WERI-Rb-1 (cell line): ENCODE measurements at regions not wholly inside any gene's neighbourhood (a gene's known extent, or its start where the extent isn't known, plus 50 kb on each side); places are given as distances from the start of the nearest gene placed in this dataset.

Source experiments
- DNase-seq: peaks from one replicate; pipeline ENCODE4 v3.0.0-alpha.2; 2020
- H3K27ac ChIP-seq: fragments of 250-450 bp; sonication (Bioruptor Pico); 2 replicates; pipeline ENCODE4 v1.5.1; 2020; ENCODE audit warnings: mild to moderate bottlenecking, moderate library complexity
- H3K27me3 ChIP-seq: fragments of 250-450 bp; sonication (Bioruptor Pico); 2 replicates; pipeline ENCODE4 v1.5.1; 2021; ENCODE audit warnings: mild to moderate bottlenecking, low read depth, moderate library complexity; ENCODE audit not compliant: insufficient read depth, severe bottlenecking
- H3K36me3 ChIP-seq: fragments of 250-450 bp; sonication (Bioruptor Pico); 2 replicates; pipeline ENCODE4 v1.5.1; 2020; ENCODE audit warnings: mild to moderate bottlenecking, moderate library complexity
- H3K4me3 ChIP-seq: 2 replicates; pipeline ENCODE4 v1.5.1; 2011; ENCODE audit warnings: low read depth, mild to moderate bottlenecking, control low read depth, low read length
- H3K9me3 ChIP-seq: fragments of 250-450 bp; sonication (Bioruptor Pico); 2 replicates; pipeline ENCODE4 v1.5.1; 2021; ENCODE audit warnings: mild to moderate bottlenecking, moderate library complexity; ENCODE audit not compliant: severe bottlenecking
- CTCF ChIP-seq: IDR thresholded peaks from 2 replicates; pipeline ENCODE4 v1.5.1; 2011; ENCODE audit warnings: low read depth, mild to moderate bottlenecking, control low read depth, inconsistent platforms, low read length

GRCh38 chr1:73593364-73593763 lies 604.6 kb downstream of the LRRIQ3 start:
- TF ChIP-seq CTCF = no peak
- no peak overlapping the region for H3K4me3 ChIP-seq
- no peaks in the 10 kb centered on the region for H3K27me3 ChIP-seq
- H3K27ac ChIP-seq = no peak overlapping the region
- no peaks in the 10 kb centered on the region for H3K9me3 ChIP-seq
- DNase-seq = no peak
- no peaks in the 10 kb centered on the region for H3K36me3 ChIP-seq

GRCh38 chr1:73587080-73587479 lies 610.9 kb downstream of the LRRIQ3 start:
- H3K9me3 ChIP-seq = no peaks in the 10 kb centered on the region

GRCh38 chr1:73577206-73577605 lies 620.8 kb downstream of the LRRIQ3 start:
- DNase-seq = no peak
- H3K4me3 ChIP-seq = no peak overlapping the region
- no peak for TF ChIP-seq CTCF
- no peaks in the 10 kb centered on the region for H3K36me3 ChIP-seq
- H3K27me3 ChIP-seq = no peaks in the 10 kb centered on the region
- no peaks in the 10 kb centered on the region for H3K9me3 ChIP-seq
- no peak overlapping the region for H3K27ac ChIP-seq

More at GRCh38 chr1:73587080-73587479, 610.9 kb downstream of the LRRIQ3 start:
- no peak for TF ChIP-seq CTCF
- no peaks in the 10 kb centered on the region for H3K27me3 ChIP-seq
- no peak overlapping the region for H3K4me3 ChIP-seq
- H3K27ac ChIP-seq = no peak overlapping the region
- H3K36me3 ChIP-seq = no peaks in the 10 kb centered on the region
- no peak for DNase-seq

GRCh38 chr1:73576083-73576482 lies 621.9 kb downstream of the LRRIQ3 start:
- Histone ChIP-seq H3K9me3 (no peaks in the 10 kb centered on the region), H3K27me3 (no peaks in the 10 kb centered on the region), H3K4me3 (no peak overlapping the region), H3K27ac (no peak overlapping the region), H3K36me3 (no peaks in the 10 kb centered on the region)
- DNase-seq = no peak
- no peak for TF ChIP-seq CTCF

- no peaks in the 10 kb centered on the region for H3K9me3 ChIP-seq
- TF ChIP-seq CTCF = no peak
- H3K27me3 ChIP-seq = no peaks in the 10 kb centered on the region
- H3K27ac ChIP-seq = no peak overlapping the region
- H3K36me3 ChIP-seq = no peaks in the 10 kb centered on the region
- H3K4me3 ChIP-seq = no peak overlapping the region
- DNase-seq = no peak
Observed at GRCh38 chr1:73564294-73564693, 633.7 kb downstream of the LRRIQ3 start.

- Histone ChIP-seq H3K4me3 (no peak overlapping the region), H3K9me3 (peaks cover 2% of the 10 kb centered on the region), H3K27me3 (no peaks in the 10 kb centered on the region), H3K27ac (no peak overlapping the region), H3K36me3 (no peaks in the 10 kb centered on the region)
- DNase-seq = no peak
- TF ChIP-seq CTCF = no peak
Observed at GRCh38 chr1:73556270-73556669, 641.7 kb downstream of the LRRIQ3 start.
